Erythroblast (primary cell): ENCODE measurements at regions not wholly inside any gene's neighbourhood (a gene's known extent, or its start where the extent isn't known, plus 50 kb on each side); places are given as distances from the start of the nearest gene placed in this dataset.

Experiments
- GATA1 ChIP-seq: IDR thresholded peaks from 2 replicates; pipeline ENCODE4 v1.6.1; 2011; ENCODE audit warnings: low read depth, mild to moderate bottlenecking, control low read depth, low read length, moderate library complexity
- POLR2A ChIP-seq: IDR thresholded peaks from 2 replicates; pipeline ENCODE4 v1.6.1; 2011; ENCODE audit warnings: mild to moderate bottlenecking, low read length

DNA sequence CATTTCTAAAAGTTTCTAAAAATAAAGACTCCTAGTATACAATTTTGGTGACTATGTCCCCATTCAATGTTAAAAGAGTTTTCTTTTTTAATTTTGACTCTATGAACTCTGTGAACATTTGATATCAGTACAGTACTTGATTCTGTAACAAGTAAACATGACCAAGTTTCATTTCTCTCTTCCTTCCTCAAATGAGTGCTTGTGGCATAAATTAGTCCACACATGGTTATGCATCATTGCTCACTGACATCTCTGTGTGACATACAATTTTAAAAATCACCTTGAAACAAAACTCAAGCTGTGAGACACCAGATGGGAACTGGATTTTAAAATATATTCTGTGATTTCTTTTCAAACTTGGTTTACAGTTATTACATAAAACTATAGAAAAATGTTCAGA lies 253.9 kb upstream of the MDGA2 start:
- no peak for TF ChIP-seq POLR2A
- TF ChIP-seq GATA1: no peak
